GM23338 (cell line): ENCODE measurements at regions not wholly inside any gene's neighbourhood (a gene's known extent, or its start where the extent isn't known, plus 50 kb on each side); places are given as distances from the start of the nearest gene placed in this dataset.

Source experiments
- ATAC-seq: fragments of 200-7000 bp; cut with Tn5 transposase; 3 replicates; pipeline ENCODE4 v1.9.1; 2020
- DNase-seq: peaks from one replicate; pipeline ENCODE4 v3.0.0-alpha.2; 2015; ENCODE audit warnings: low spot score
- H2AFZ ChIP-seq: fragments of 200-600 bp; sonication (generic); 2 replicates; pipeline ENCODE4 v1.8.0; 2016; ENCODE audit warnings: antibody characterized with exemption, mild to moderate bottlenecking, moderate library complexity
- H3F3A ChIP-seq: fragments of 200-600 bp; sonication (generic); replicated peaks from 2 replicates; pipeline ENCODE4 v1.8.0; 2017; ENCODE audit warnings: antibody characterized with exemption, mixed run types, low read depth
- H3K27ac ChIP-seq: fragments of 200-600 bp; sonication (generic); 2 replicates; pipeline ENCODE4 v1.6.1; 2016; ENCODE audit warnings: low read depth
- H3K27me3 ChIP-seq: fragments of 200-600 bp; sonication (generic); 2 replicates; pipeline ENCODE4 v1.8.0; 2016; ENCODE audit warnings: mild to moderate bottlenecking, mixed run types, moderate library complexity; ENCODE audit not compliant: insufficient read depth
- H3K36me3 ChIP-seq: fragments of 200-600 bp; sonication (generic); 2 replicates; pipeline ENCODE4 v1.8.0; 2016; ENCODE audit warnings: mild to moderate bottlenecking; ENCODE audit not compliant: insufficient read depth
- H3K4me1 ChIP-seq: fragments of 200-600 bp; sonication (generic); 2 replicates; pipeline ENCODE4 v1.8.0; 2016; ENCODE audit warnings: mild to moderate bottlenecking, moderate library complexity; ENCODE audit not compliant: insufficient read depth
- H3K4me2 ChIP-seq: fragments of 200-600 bp; sonication (generic); 2 replicates; pipeline ENCODE4 v1.7.1; 2017; ENCODE audit warnings: mixed run types
- H3K4me3 ChIP-seq: fragments of 200-600 bp; sonication (generic); 2 replicates; pipeline ENCODE4 v1.6.1; 2016; ENCODE audit warnings: mixed run types
- H3K79me2 ChIP-seq: fragments of 200-600 bp; sonication (generic); replicated peaks from 2 replicates; pipeline ENCODE4 v1.8.0; 2017; ENCODE audit warnings: mild to moderate bottlenecking; ENCODE audit not compliant: insufficient read depth
- H3K9me2 ChIP-seq: fragments of 200-600 bp; sonication (generic); 2 replicates; pipeline ENCODE4 v1.8.0; 2017; ENCODE audit not compliant: insufficient read depth
- H4K20me1 ChIP-seq: fragments of 200-600 bp; sonication (generic); replicated peaks from 2 replicates; pipeline ENCODE4 v1.8.0; 2017; ENCODE audit warnings: mild to moderate bottlenecking; ENCODE audit not compliant: insufficient read depth
- H3K27ac Mint-ChIP-seq: 2 replicates; pipeline ENCODE4 v1.8.0; 2020; ENCODE audit warnings: inconsistent platforms, mild to moderate bottlenecking, moderate library complexity, mixed read lengths
- H3K27me3 Mint-ChIP-seq: 3 replicates; pipeline ENCODE4 v1.8.0; 2022; ENCODE audit warnings: low read depth, mild to moderate bottlenecking, moderate library complexity, mixed read lengths, inconsistent platforms; ENCODE audit not compliant: insufficient read depth, poor library complexity
- H3K36me3 Mint-ChIP-seq: 3 replicates; pipeline ENCODE4 v1.8.0; 2021; ENCODE audit warnings: low read depth, mild to moderate bottlenecking, inconsistent platforms, moderate library complexity, mixed read lengths
- H3K4me1 Mint-ChIP-seq: 3 replicates; pipeline ENCODE4 v1.8.0; 2020; ENCODE audit warnings: mild to moderate bottlenecking, inconsistent platforms, mixed read lengths
- H3K4me3 Mint-ChIP-seq: 3 replicates; pipeline ENCODE4 v1.8.0; 2021; ENCODE audit warnings: moderate library complexity, mild to moderate bottlenecking, inconsistent platforms, mixed read lengths
- H3K9me3 Mint-ChIP-seq: 3 replicates; pipeline ENCODE4 v1.8.0; 2020; ENCODE audit warnings: moderate library complexity, mild to moderate bottlenecking, inconsistent platforms, mixed read lengths
- CREB1 ChIP-seq: fragments of 250-450 bp; sonication (Bioruptor Pico); IDR thresholded peaks from 2 replicates; pipeline ENCODE4 v1.5.0; 2020; ENCODE audit warnings: low read depth, mild to moderate bottlenecking, moderate library complexity
- EZH2 ChIP-seq: fragments of 200-600 bp; sonication (generic); IDR thresholded peaks from one replicate; pipeline ENCODE4 v1.8.0; 2017; ENCODE audit warnings: antibody characterized with exemption, mild to moderate bottlenecking, low read depth; ENCODE audit not compliant: unreplicated experiment
- EZH2phosphoT487 ChIP-seq: fragments of 200-600 bp; sonication (generic); IDR thresholded peaks from one replicate; pipeline ENCODE4 v1.8.1; 2018; ENCODE audit warnings: antibody characterized with exemption; ENCODE audit not compliant: unreplicated experiment
- JUNB ChIP-seq: IDR thresholded peaks from one replicate; pipeline ENCODE4 v1.6.1; 2016; ENCODE audit warnings: antibody characterized with exemption; ENCODE audit not compliant: unreplicated experiment
- NANOG ChIP-seq: IDR thresholded peaks from 2 replicates; pipeline ENCODE4 v1.6.1; 2016; ENCODE audit warnings: antibody characterized with exemption, borderline replicate concordance
- POLR2AphosphoS5 ChIP-seq: IDR thresholded peaks from 2 replicates; pipeline ENCODE4 v1.6.1; 2016; ENCODE audit warnings: antibody characterized with exemption, low read depth
- STAT1 ChIP-seq: IDR thresholded peaks from one replicate; pipeline ENCODE4 v1.6.1; 2016; ENCODE audit warnings: antibody characterized with exemption; ENCODE audit not compliant: unreplicated experiment
- ZNF114 ChIP-seq: fragments of 250-450 bp; sonication (Bioruptor Pico); IDR thresholded peaks from 2 replicates; pipeline ENCODE4 v1.5.0; 2020; ENCODE audit warnings: mild to moderate bottlenecking, moderate library complexity
- ZNF331 ChIP-seq: fragments of 250-450 bp; sonication (Bioruptor Pico); IDR thresholded peaks from 2 replicates; pipeline ENCODE4 v1.5.0; 2020; ENCODE audit warnings: low read depth, mild to moderate bottlenecking, moderate library complexity
- TF ChIP-seq, protein P1 (sequence below): IDR thresholded peaks from 2 replicates; pipeline ENCODE4 v1.6.1; 2016; ENCODE audit warnings: antibody characterized with exemption
- TF ChIP-seq, protein P2 (sequence below): IDR thresholded peaks from one replicate; pipeline ENCODE4 v1.6.1; 2018; ENCODE audit warnings: antibody characterized with exemption; ENCODE audit not compliant: unreplicated experiment
- TF ChIP-seq, protein P3 (sequence below), 2 experiments: fragments of 200-600 bp in 1 of 2; sonication (generic) in 1 of 2; conservative IDR thresholded peaks; 2 replicates each; pipeline versions ENCODE4 v1.5.1 to v1.6.1; 2016 to 2017; ENCODE audit warnings: antibody characterized with exemption in 2 of 2, low read depth in 2 of 2, mild to moderate bottlenecking in 2 of 2, moderate library complexity in 1 of 2
- TF ChIP-seq, protein P4 (sequence below): fragments of 250-450 bp; sonication (Bioruptor Pico); IDR thresholded peaks from 2 replicates; pipeline ENCODE4 v1.5.0; 2020; ENCODE audit warnings: mild to moderate bottlenecking, moderate library complexity

DNA sequence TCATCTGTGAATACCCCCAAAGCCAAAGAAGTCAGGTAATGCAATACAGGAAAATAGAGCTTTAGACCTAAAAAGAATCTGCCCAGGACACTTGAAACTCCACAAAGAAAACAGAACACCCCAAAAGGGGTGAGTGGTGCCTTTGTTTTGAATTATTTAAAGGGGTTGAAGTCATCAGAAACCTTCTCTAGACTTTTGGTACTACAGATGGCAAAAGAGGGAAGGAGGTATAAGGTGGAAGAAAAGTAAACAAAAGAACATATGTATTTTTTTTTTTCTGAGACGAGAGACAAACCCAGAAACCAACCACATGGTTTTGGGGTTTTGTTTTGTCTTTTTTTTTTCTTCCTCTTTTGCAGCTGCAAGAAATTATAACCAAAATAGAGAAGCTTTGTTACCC is 1477.8 kb downstream of the C4orf33 start:
- no peaks in the 10 kb centered on the region for H4K20me1 ChIP-seq
- H2AFZ ChIP-seq: no peak overlapping the region; the same call in 1 of the 2 replicates
- Mint-ChIP-seq H3K4me1 (peaks cover 29% of the 10 kb centered on the region), H3K27me3 (no peaks in the 10 kb centered on the region), H3K9me3 (peaks cover 31% of the 10 kb centered on the region), H3K36me3 (peaks cover 51% of the 10 kb centered on the region), H3K27ac (no peak overlapping the region), H3K4me3 (no peak overlapping the region)
- peak overlapping the region; percentile 8 for H3K4me2 ChIP-seq
- H3K36me3 ChIP-seq: peaks cover 16% of the 10 kb centered on the region
- ATAC-seq (no peak), DNase-seq (no peak)
- no peaks in the 10 kb centered on the region for H3F3A ChIP-seq
- no peaks in the 10 kb centered on the region for H3K9me2 ChIP-seq
- H3K4me1 ChIP-seq: peaks cover 33% of the 10 kb centered on the region
- no peaks in the 10 kb centered on the region for H3K27me3 ChIP-seq
- peak overlapping the region; percentile 70 for H3K27ac ChIP-seq
- no peaks in the 10 kb centered on the region; the same call in 1 of the 2 replicates for H3K79me2 ChIP-seq
- TF ChIP-seq POLR2AphosphoS5 (no peak), ZNF114 (no peak), EZH2 (no peak), ZNF331 (CRISPR knock-in tag) (no peak), EZH2phosphoT487 (no peak), NANOG (no peak), JUNB (no peak), CREB1 (CRISPR knock-in tag) (no peak), STAT1 (no peak)
- TF ChIP-seq, protein P1, sequence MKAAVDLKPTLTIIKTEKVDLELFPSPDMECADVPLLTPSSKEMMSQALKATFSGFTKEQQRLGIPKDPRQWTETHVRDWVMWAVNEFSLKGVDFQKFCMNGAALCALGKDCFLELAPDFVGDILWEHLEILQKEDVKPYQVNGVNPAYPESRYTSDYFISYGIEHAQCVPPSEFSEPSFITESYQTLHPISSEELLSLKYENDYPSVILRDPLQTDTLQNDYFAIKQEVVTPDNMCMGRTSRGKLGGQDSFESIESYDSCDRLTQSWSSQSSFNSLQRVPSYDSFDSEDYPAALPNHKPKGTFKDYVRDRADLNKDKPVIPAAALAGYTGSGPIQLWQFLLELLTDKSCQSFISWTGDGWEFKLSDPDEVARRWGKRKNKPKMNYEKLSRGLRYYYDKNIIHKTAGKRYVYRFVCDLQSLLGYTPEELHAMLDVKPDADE: no peak
- TF ChIP-seq, protein P2, sequence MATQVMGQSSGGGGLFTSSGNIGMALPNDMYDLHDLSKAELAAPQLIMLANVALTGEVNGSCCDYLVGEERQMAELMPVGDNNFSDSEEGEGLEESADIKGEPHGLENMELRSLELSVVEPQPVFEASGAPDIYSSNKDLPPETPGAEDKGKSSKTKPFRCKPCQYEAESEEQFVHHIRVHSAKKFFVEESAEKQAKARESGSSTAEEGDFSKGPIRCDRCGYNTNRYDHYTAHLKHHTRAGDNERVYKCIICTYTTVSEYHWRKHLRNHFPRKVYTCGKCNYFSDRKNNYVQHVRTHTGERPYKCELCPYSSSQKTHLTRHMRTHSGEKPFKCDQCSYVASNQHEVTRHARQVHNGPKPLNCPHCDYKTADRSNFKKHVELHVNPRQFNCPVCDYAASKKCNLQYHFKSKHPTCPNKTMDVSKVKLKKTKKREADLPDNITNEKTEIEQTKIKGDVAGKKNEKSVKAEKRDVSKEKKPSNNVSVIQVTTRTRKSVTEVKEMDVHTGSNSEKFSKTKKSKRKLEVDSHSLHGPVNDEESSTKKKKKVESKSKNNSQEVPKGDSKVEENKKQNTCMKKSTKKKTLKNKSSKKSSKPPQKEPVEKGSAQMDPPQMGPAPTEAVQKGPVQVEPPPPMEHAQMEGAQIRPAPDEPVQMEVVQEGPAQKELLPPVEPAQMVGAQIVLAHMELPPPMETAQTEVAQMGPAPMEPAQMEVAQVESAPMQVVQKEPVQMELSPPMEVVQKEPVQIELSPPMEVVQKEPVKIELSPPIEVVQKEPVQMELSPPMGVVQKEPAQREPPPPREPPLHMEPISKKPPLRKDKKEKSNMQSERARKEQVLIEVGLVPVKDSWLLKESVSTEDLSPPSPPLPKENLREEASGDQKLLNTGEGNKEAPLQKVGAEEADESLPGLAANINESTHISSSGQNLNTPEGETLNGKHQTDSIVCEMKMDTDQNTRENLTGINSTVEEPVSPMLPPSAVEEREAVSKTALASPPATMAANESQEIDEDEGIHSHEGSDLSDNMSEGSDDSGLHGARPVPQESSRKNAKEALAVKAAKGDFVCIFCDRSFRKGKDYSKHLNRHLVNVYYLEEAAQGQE: no peak
- TF ChIP-seq, protein P3, sequence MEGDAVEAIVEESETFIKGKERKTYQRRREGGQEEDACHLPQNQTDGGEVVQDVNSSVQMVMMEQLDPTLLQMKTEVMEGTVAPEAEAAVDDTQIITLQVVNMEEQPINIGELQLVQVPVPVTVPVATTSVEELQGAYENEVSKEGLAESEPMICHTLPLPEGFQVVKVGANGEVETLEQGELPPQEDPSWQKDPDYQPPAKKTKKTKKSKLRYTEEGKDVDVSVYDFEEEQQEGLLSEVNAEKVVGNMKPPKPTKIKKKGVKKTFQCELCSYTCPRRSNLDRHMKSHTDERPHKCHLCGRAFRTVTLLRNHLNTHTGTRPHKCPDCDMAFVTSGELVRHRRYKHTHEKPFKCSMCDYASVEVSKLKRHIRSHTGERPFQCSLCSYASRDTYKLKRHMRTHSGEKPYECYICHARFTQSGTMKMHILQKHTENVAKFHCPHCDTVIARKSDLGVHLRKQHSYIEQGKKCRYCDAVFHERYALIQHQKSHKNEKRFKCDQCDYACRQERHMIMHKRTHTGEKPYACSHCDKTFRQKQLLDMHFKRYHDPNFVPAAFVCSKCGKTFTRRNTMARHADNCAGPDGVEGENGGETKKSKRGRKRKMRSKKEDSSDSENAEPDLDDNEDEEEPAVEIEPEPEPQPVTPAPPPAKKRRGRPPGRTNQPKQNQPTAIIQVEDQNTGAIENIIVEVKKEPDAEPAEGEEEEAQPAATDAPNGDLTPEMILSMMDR (conservative IDR thresholded peaks at IDR 0.05; ENCODE audit: low read depth in 2 of 2): no peak
- TF ChIP-seq, protein P4, sequence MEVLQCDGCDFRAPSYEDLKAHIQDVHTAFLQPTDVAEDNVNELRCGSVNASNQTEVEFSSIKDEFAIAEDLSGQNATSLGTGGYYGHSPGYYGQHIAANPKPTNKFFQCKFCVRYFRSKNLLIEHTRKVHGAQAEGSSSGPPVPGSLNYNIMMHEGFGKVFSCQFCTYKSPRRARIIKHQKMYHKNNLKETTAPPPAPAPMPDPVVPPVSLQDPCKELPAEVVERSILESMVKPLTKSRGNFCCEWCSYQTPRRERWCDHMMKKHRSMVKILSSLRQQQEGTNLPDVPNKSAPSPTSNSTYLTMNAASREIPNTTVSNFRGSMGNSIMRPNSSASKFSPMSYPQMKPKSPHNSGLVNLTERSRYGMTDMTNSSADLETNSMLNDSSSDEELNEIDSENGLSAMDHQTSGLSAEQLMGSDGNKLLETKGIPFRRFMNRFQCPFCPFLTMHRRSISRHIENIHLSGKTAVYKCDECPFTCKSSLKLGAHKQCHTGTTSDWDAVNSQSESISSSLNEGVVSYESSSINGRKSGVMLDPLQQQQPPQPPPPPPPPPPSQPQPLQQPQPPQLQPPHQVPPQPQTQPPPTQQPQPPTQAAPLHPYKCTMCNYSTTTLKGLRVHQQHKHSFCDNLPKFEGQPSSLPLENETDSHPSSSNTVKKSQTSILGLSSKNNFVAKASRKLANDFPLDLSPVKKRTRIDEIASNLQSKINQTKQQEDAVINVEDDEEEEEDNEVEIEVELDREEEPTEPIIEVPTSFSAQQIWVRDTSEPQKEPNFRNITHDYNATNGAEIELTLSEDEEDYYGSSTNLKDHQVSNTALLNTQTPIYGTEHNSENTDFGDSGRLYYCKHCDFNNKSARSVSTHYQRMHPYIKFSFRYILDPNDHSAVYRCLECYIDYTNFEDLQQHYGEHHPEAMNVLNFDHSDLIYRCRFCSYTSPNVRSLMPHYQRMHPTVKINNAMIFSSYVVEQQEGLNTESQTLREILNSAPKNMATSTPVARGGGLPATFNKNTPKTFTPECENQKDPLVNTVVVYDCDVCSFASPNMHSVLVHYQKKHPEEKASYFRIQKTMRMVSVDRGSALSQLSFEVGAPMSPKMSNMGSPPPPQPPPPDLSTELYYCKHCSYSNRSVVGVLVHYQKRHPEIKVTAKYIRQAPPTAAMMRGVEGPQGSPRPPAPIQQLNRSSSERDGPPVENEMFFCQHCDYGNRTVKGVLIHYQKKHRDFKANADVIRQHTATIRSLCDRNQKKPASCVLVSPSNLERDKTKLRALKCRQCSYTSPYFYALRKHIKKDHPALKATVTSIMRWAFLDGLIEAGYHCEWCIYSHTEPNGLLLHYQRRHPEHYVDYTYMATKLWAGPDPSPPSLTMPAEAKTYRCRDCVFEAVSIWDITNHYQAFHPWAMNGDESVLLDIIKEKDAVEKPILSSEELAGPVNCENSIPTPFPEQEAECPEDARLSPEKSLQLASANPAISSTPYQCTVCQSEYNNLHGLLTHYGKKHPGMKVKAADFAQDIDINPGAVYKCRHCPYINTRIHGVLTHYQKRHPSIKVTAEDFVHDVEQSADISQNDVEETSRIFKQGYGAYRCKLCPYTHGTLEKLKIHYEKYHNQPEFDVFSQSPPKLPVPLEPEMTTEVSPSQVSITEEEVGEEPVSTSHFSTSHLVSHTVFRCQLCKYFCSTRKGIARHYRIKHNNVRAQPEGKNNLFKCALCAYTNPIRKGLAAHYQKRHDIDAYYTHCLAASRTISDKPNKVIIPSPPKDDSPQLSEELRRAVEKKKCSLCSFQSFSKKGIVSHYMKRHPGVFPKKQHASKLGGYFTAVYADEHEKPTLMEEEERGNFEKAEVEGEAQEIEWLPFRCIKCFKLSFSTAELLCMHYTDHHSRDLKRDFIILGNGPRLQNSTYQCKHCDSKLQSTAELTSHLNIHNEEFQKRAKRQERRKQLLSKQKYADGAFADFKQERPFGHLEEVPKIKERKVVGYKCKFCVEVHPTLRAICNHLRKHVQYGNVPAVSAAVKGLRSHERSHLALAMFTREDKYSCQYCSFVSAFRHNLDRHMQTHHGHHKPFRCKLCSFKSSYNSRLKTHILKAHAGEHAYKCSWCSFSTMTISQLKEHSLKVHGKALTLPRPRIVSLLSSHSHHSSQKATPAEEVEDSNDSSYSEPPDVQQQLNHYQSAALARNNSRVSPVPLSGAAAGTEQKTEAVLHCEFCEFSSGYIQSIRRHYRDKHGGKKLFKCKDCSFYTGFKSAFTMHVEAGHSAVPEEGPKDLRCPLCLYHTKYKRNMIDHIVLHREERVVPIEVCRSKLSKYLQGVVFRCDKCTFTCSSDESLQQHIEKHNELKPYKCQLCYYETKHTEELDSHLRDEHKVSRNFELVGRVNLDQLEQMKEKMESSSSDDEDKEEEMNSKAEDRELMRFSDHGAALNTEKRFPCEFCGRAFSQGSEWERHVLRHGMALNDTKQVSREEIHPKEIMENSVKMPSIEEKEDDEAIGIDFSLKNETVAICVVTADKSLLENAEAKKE (CRISPR knock-in tag): no peak
- no peak overlapping the region; the same call in none of the 2 replicates for H3K4me3 ChIP-seq
